Stimulated activated CD4-positive, alpha-beta T cell treated with anti-CD3 and anti-CD28 coated beads, Interleukin-15, amount 100 ng/mL, for 24 hours (primary cell): ENCODE measurements at regions not wholly inside any gene's neighbourhood (a gene's known extent, or its start where the extent isn't known, plus 50 kb on each side); places are given as distances from the start of the nearest gene placed in this dataset.

ENCODE experiments used
- DNase-seq: peaks from one replicate; pipeline ENCODE4 v3.0.0-alpha.2; 2020

- DNase-seq = no peak
Measured at GRCh38 chr12:46131732-46132469, 136.9 kb downstream of the SLC38A1 start.

GRCh38 chr12:46127656-46128055 is 137.3 kb upstream of the SCAF11 start:
- DNase-seq = no peak

DNA sequence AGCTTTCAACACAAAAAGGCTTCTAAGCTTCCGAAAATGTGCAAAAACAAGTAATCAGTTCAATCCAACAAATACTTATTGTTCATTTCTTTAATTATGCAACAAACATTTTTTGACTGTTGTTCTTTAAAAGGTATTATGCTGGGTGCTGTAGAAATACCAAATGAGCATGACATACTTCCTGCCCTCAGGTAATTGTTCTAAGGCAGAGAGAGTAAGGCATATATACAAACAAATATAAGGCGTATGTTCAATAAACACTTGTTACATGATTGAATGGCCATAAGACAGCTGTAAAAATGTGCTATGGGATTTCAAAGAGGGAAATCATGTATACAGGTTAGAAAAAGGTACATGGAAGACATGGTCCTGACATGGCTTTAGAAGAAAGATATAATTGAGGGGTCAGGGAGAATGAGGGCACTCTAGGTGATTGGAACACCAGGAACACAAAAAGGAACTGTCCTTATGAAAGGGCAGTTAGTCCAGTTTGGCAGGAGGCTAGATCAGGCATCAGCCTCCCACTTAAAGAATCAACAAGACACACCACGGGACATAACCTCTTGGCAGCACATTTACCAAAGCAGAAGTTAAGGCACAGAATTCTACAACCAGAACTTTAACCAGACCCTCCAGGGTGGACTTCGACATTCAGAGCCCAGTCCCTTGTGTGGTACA is 135.8 kb upstream of the SCAF11 start:
- no peak for DNase-seq

DNA sequence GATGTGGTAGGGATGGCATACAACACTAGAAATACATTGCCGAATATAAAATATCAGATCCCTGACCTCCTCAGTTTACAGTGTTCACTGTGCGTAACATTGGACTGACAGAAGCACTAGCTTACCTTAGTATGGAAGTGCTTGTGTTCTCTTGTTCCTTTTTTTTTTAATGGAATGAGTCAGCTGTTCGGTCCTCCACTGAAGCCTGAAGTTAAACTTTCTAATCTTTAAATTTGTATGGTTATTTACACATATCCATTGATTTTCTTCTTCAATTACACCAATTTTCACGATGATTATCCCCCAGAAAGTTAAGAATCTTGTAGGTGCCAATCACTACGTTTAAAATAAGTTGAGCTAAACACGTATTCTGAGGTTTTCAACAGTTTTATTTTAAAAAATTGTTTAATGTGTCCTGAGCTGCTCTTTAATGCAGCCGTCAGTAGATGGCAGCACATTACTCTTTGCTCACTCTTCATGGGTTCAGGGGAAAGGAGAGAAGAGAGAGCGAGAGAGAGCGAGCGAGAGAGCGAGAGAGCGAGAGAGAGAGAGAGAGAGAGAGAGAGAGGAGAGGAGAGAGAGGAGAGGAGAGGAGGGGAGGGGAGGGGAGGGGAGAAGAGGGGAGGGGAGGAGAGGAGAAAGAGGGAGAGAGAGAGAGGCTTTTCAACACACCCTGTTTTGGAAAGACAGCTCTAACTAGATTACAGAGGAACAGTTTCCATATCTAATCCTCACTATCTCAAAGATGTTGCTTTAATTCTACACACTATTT is 134.7 kb upstream of the SCAF11 start:
- peak; percentile 61 for DNase-seq

DNA sequence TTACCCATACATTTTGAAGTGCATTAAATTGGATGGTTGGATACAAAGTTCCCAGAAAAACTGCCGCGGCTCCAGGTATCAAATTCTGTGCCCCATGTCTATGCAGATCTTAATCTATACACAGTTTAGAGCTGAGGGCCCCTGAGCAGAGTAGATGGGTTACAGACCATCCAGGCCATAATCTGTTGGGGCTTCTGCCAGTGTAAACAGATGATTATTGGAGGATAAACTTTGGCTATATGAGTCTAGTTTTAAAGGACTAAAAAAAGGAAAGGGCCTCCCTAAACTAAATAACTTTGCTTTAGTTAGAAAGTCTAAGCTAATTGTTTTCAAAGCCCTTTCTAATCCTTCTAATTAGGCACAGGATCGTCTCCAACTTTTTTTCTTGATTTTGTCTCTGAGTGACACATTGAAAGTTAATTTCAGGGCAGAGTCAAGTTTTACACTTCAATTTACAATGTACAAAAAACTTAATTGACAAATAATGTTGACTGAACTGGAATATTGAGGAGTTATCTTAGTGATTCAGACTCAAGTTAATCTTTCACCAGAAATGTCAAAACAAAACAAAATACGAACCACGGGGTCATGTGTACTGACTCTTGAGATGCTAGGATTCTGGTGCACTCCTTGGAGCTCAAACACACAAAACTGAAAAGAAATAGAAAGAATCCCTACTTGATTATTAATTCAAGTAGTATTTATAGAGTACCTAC is 133.9 kb upstream of the SCAF11 start:
- no peak for DNase-seq

GRCh38 chr12:46112364-46112763 is 122.0 kb upstream of the SCAF11 start:
- DNase-seq = no peak

- DNase-seq = no peak
Measured at GRCh38 chr12:46111715-46112114, 121.3 kb upstream of the SCAF11 start.

DNA sequence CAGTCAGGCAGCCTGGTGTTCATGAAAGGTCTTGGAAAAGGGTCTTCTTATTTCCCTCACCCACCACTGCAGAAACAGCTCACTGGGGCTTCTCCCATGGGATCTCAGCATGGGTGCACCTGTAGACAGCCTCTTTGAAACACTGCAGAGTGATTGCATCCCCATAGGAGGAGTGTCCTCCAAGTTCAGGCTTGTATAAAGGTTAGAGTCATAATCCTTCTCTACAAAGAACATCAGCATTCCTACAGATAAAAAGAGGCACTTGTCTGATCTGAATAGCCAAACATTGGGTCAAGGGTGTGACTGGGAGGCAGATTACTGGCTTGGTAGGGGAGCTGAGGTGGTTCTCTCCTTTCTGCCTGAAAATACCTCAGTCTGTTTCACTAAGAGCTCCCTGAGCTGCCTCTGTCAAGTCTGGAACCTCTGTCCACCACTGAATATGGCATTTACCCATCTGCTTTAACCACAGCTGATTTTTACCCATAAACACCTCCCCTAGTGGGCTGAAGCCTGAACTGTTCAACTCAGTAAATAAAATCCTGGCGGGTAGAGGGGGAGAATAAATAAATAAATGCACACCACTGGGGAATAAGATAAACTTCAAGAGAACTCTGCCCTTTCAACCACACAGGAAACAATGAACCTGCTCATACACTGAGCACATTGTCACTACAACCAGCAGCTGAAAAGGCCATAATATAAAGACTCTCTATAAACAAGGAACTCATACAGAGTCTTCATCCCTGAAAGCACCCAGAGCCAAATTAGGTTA is 120.7 kb upstream of the SCAF11 start:
- DNase-seq = no peak

GRCh38 chr12:46110223-46110611 is 119.8 kb upstream of the SCAF11 start:
- DNase-seq = no peak

DNA sequence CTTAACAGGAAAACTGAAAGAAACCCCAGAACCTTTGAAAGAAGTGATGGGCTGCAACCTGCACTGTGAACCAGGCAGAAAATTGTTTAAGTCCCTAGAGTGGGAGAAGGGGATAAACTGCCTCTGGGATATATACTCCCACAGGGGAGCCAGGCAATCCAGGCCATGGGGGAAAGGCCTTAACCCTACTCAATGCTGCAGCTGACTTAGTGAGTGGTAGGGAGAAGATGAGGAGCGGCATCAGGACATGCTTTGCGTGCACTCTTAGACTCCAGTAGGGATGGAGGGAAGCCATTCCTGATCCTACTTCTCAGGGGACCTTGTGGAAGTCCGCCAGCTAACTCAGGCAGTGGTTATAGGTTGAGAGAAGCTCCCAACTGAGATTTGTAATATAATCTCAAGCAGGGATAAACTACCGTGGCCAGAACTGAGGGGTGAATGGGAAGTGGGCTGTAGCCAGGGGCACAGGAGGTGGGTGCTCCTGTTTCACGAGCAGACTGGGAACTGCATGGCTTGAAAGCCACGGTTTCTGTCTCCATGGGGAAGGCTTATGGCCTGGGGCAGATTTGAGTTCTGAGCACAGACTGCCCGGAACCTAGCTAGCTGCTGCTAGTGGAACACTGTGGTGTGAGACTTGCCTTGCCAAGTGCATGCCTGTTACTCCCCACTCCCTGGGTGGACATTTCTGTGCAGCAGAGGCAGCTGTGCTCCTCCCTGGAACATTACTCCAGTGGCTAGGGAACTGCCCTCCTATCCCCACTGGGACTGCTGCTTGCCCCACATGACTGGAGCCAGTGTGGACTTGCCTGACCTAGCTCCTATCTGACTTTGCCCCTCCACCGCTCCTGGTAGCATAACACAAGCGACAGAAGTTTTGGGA is 119.2 kb upstream of the SCAF11 start:
- no peak for DNase-seq

- DNase-seq = no peak
Measured at GRCh38 chr12:46108721-46109120, 118.3 kb upstream of the SCAF11 start.

DNA sequence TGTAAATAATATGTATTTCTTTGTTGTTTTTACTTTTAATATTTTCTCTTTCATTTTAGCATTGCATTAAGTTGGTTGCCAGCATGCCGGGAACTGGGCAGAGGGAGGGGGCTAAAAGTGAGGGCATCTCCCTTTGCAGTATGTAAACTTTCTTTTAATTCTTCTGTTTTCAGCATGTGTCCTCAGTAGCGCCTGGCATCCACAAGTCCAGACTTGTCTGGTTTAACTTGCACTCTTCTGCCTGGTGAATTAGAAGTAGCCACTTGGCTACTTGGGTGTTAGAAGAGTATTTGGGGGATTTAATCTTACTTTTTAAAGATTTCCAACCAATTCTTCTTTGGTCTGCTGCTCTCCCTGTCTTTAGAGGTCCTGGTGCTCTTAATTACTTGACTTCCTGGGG is 117.2 kb upstream of the SCAF11 start:
- DNase-seq = no peak

DNA sequence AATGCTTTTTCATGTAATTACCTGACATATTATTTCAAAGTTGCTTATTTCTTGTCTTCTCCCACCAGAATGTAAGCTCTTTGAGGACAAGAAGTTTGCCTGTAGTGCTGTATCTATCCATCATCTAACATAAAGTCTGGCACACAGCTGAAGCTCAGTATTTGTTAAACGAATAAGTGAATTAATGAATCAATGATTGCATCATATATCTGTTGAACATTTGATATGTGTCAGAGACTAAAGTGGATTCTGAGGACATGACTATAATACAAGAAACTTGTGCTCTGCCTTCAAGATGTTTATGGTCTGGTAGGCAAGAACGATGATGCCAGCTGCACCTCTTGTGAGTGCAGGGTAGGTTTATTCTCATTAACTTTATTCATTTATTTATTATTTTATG is 115.4 kb upstream of the SCAF11 start:
- DNase-seq = no peak

DNA sequence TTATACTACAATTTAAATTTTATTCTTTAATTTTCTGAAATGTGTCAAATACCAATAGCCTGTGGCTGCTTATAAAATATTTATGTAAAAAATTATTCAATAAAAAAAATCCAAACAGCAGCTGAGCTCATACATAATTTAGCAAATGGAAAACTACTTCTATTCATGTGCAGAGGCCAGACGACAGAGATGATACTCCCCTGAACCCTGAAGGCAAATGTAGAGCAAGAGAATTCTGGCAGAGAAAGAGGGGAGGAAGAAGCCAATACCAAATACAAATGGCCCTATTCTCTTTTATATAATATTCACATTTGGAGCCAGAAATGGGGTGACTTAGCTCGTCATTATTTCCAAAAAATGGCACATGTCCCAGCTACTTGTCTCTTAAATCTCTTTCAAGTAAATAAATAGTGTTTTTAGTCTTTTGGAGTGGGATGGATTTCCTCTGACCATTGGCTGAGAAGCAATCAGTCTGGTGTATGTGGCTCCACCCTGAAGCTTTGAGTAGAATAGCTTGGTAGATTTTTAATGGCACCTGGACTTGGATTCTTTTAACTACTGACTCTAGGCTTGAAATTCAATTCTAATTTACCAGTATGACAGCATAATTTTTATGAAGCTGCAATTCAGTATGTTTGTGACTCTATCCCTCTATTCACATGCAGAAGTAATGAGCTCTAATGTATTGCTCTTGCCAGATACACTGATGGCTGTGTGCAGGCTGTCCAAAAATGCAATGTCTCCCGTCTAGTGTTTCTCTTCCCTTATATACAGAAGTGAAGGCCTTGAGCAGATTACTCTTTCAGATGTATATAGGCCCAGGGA is 113.4 kb upstream of the SCAF11 start:
- DNase-seq = no peak

DNA sequence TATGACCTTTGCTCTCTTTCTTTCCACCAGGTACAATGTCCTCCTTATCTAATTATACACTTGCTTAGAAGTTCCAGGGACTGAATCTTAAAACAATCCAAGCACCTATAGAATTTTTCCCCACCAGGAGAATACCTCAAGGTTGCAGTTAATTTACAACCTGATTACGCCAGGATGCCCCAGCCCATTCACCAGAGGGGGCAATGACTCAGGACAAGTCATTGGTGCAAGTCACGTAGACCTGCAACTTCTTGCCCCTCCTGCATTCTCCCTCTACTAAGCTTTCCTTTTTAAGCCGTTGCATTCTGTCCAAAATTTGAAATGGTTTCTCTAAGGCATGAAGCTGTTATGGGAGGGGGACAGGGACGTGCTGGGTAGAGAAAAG is 111.1 kb upstream of the SCAF11 start:
- no peak for DNase-seq

DNA sequence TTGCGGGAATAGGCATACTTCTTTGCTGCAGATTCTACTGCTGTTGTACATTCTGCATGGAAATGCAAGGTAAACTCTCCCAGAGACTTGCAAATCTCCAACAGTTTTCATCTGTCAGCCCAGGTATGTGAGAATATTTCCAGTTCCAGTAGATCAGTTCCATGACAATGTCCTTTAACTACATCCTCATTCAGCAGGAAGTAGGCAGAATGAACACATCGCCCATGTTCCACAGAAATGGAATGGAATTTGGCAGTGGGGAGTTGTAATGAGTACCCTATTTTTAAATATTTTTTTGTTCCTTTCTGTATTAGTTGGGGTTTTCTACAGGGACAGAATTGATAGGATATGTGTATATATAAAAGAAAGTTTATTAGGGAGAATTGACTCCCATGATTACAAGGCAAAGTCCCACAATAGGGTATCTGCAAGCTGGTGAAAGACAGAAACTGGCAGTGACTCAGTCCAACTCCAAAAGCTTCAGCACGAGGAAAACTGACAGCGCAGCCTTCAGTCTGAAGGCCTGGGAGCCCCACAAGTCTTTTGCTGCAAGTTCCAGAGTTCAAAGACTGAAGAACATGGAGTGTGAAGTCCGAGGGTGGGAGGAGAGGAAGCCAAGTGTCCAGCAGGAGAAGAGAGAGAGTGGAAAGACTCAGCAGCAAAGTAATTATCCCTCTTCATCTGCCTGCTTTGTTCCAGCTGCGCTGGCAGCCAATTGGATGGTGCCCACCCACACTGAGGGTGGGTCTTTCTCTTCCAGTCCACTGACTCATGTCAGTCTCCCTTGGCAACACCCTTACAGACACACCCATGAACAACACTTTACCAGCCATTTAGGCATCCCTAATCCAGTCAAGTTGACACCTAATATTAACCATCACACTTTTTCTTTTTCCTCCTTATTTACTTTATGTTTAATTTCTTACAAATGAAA is 110.4 kb upstream of the SCAF11 start:
- no peak for DNase-seq

DNA sequence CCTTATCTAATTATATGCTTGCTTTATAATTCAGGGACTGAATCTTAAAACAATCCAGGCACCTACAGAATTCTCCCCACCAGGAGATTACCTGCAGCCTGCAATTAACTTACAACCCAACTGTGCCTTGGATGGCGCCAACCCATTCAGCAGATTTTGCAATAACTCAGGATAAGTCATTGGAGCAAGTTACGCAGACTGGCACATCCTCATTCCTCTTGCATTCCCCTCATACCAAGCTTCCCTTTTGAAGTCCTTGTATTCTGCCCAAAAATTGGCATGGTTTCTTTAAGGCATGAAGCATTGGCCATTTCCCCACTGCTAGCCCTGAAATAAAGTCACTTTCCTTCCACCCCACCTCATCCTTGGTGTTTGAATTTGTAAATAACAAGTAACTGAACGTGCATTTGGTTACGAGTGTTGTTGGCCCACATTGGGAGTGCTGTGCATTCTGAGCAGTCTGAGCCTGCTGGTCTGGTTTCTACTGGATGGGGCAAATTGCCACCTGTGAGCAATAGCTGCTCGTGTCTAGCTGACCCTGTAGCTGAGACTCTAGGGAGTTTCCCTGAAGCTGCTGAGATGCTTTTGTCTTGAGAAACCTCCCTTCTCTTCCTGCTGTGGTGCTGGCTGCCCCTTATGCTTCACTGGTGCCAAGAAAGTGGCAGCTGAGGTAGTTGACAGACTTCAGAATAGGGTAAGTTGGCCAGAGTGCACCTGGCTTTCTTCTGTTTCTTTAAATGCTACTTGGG is 99.2 kb upstream of the SCAF11 start:
- no peak for DNase-seq

DNA sequence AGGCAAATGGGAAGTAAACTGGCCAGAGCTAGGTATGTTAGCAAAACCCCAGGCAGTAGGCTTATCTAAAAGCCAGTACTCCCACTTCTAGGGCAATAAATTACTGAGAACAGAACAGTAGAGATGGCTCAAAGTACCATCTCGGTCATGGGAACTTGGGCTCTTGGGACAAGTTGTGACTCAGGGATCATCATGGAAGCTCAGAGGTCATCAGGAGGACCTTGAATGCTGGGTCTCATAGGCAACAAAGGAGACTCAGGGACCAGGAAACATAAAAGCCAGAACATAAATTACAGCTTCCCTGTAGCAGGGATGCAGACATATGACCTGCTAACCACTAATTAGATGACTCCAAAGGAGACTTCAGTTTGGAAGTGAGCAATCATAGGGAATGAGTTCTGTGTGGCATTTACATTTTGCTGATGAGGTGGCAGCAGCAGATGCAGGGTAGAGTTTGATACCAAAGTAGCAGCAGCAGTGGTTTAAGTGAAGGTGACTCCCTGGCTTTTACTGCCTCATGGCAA is 97.6 kb upstream of the SCAF11 start:
- DNase-seq = no peak
